ENCODE measurements at regions not wholly inside any gene's neighbourhood (a gene's known extent, or its start where the extent isn't known, plus 50 kb on each side); places are given as distances from the start of the nearest gene placed in this dataset.
"Not testable (repeated sequence)": the region's sequence is repeated elsewhere in the genome, so short reads cannot be mapped to it uniquely, and the experiment has no call there.

DNA sequence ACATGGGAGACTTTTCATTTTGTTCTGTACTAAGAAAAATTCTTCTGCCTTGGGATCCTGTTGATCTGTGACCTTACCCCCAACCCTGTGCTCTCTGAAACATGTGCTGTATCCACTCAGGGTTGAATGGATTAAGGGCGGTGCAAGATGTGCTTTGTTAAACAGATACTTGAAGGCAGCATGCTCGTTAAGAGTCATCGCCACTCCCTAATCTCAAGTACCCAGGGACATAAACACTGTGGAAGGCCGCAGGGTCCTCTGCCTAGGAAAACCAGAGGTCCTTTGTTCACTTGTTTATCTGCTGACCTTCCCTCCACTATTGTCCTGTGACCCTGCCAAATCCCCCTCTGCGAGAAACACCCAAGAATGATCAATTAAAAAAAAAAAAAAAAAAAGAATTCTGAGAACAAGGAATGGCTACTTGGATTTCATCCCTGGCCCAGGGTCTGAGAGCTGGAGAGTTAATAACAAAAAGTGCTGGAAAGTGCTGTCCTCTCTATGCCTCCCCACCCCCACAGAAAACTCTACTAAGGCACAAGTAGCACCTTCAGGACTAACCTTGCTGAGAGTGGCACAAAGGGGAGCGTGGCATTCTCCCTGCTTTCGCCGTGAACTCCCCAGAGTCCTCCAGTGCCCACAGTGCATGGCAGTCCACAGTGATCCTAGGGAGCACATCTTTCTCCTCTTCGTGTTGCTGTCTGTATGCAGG lies 297.1 kb downstream of the SIPA1L2 start:
- H4K91ac ChIP-seq (ENCODE audit: low read length); H3K9me3 ChIP-seq (ENCODE audit: control insufficient read depth, low read length); H3K23ac ChIP-seq (ENCODE audit: low read length in 2 of 2); H2BK12ac ChIP-seq (ENCODE audit: low read length in 2 of 2); H3K79me1 ChIP-seq (replicated peaks; ENCODE audit: low read length, poor library complexity, severe bottlenecking); H2BK15ac ChIP-seq (ENCODE audit: low read depth, poor library complexity, severe bottlenecking); H3K36me3 ChIP-seq (ENCODE audit: control insufficient read depth in 1 of 2, insufficient read depth in 2 of 2, low read depth in 1 of 2, low read length in 2 of 2); H3K18ac ChIP-seq (ENCODE audit: low read depth in 1 of 2, low read length in 2 of 2); H3K4me2 ChIP-seq (ENCODE audit: low read length, poor library complexity, severe bottlenecking); H3K4me3 ChIP-seq (ENCODE audit: insufficient read depth in 1 of 2, low read depth in 1 of 2, low read length in 2 of 2); H2BK5ac ChIP-seq (ENCODE audit: low read depth, low read length, poor library complexity, severe bottlenecking); H2BK120ac ChIP-seq (ENCODE audit: low read depth, low read length); DNase-seq; H2AK5ac ChIP-seq (ENCODE audit: low read length, severe bottlenecking); H3K14ac ChIP-seq (ENCODE audit: low read length in 2 of 2); H2AFZ ChIP-seq (ENCODE audit: low read depth, low read length); H3K9ac ChIP-seq (ENCODE audit: low read length); H4K8ac ChIP-seq (ENCODE audit: low read length); H3K4ac ChIP-seq (ENCODE audit: low read depth in 1 of 2, low read length in 2 of 2); H3K27ac ChIP-seq (ENCODE audit: low read length, poor library complexity, severe bottlenecking); H3K4me1 ChIP-seq (ENCODE audit: control insufficient read depth, insufficient read depth, low read depth, low read length): not testable (repeated sequence)
- 85% methylated on average over 7 of the region's 9 CpGs for WGBS
- H3K27me3 ChIP-seq (ENCODE audit: control insufficient read depth in 1 of 2, insufficient read depth in 1 of 2, low read length in 2 of 2) = peaks cover 0 to 13% of the 10 kb centered on the region in 2 experiments

- Histone ChIP-seq H3K79me1 (replicated peaks; ENCODE audit: low read length, poor library complexity, severe bottlenecking) (no peaks in the 10 kb centered on the region), H3K4me2 (ENCODE audit: low read length, poor library complexity, severe bottlenecking) (no peak overlapping the region), H2BK12ac (ENCODE audit: low read length in 2 of 2) (no peak overlapping the region), H3K14ac (ENCODE audit: low read length in 2 of 2) (no peak overlapping the region), H2AK5ac (ENCODE audit: low read length, severe bottlenecking) (no peak overlapping the region), H2BK15ac (ENCODE audit: low read depth, poor library complexity, severe bottlenecking) (no peak overlapping the region), H3K36me3 (ENCODE audit: control insufficient read depth in 1 of 2, insufficient read depth in 2 of 2, low read depth in 1 of 2, low read length in 2 of 2) (no peaks in the 10 kb centered on the region), H2BK5ac (ENCODE audit: low read depth, low read length, poor library complexity, severe bottlenecking) (no peak overlapping the region), H3K27me3 (ENCODE audit: control insufficient read depth in 1 of 2, insufficient read depth in 1 of 2, low read length in 2 of 2) (peaks cover 0 to 4% of the 10 kb centered on the region in 2 experiments), H3K23ac (ENCODE audit: low read length in 2 of 2) (no peak overlapping the region), H2BK120ac (ENCODE audit: low read depth, low read length) (no peak overlapping the region), H4K91ac (ENCODE audit: low read length) (no peak overlapping the region), H3K4me1 (ENCODE audit: control insufficient read depth, insufficient read depth, low read depth, low read length) (peaks cover 3% of the 10 kb centered on the region), H3K4ac (ENCODE audit: low read depth in 1 of 2, low read length in 2 of 2) (no peak overlapping the region), H3K9ac (ENCODE audit: low read length) (no peak overlapping the region), H3K27ac (ENCODE audit: low read length, poor library complexity, severe bottlenecking) (no peak overlapping the region), H3K4me3 (ENCODE audit: insufficient read depth in 1 of 2, low read depth in 1 of 2, low read length in 2 of 2) (no peak overlapping the region), H3K9me3 (ENCODE audit: control insufficient read depth, low read length) (no peaks in the 10 kb centered on the region), H4K8ac (ENCODE audit: low read length) (no peak overlapping the region), H3K18ac (ENCODE audit: low read depth in 1 of 2, low read length in 2 of 2) (no peak overlapping the region), H2AFZ (ENCODE audit: low read depth, low read length) (no peak overlapping the region)
- no peak for DNase-seq
- 96% methylated on average over 10 of the region's 10 CpGs for WGBS
Observed at GRCh38 chr1:232329103-232329813, 300.7 kb downstream of the SIPA1L2 start.

- H3K18ac ChIP-seq (ENCODE audit: low read depth in 1 of 2, low read length in 2 of 2) = no peak overlapping the region
- H3K4me3 ChIP-seq (ENCODE audit: insufficient read depth in 1 of 2, low read depth in 1 of 2, low read length in 2 of 2) = no peak overlapping the region
- peaks cover 0 to 4% of the 10 kb centered on the region in 2 experiments for H3K27me3 ChIP-seq (ENCODE audit: control insufficient read depth in 1 of 2, insufficient read depth in 1 of 2, low read length in 2 of 2)
- H3K79me1 ChIP-seq (replicated peaks; ENCODE audit: low read length, poor library complexity, severe bottlenecking) = no peaks in the 10 kb centered on the region
- no peak overlapping the region for H2BK15ac ChIP-seq (ENCODE audit: low read depth, poor library complexity, severe bottlenecking)
- peak; percentile 82 for DNase-seq
- no peak overlapping the region for H2BK120ac ChIP-seq (ENCODE audit: low read depth, low read length)
- H3K14ac ChIP-seq (ENCODE audit: low read length in 2 of 2) = no peak overlapping the region
- no peak overlapping the region for H2AK5ac ChIP-seq (ENCODE audit: low read length, severe bottlenecking)
- no peak overlapping the region for H4K91ac ChIP-seq (ENCODE audit: low read length)
- H2BK5ac ChIP-seq (ENCODE audit: low read depth, low read length, poor library complexity, severe bottlenecking) = no peak overlapping the region
- no peak overlapping the region for H3K23ac ChIP-seq (ENCODE audit: low read length in 2 of 2)
- H3K9ac ChIP-seq (ENCODE audit: low read length) = no peak overlapping the region
- no peaks in the 10 kb centered on the region for H3K9me3 ChIP-seq (ENCODE audit: control insufficient read depth, low read length)
- H3K4ac ChIP-seq (ENCODE audit: low read depth in 1 of 2, low read length in 2 of 2) = no peak overlapping the region
- no peak overlapping the region for H3K4me2 ChIP-seq (ENCODE audit: low read length, poor library complexity, severe bottlenecking)
- 39% methylated on average over 4 of the region's 4 CpGs for WGBS
- no peak overlapping the region for H2BK12ac ChIP-seq (ENCODE audit: low read length in 2 of 2)
- H3K27ac ChIP-seq (ENCODE audit: low read length, poor library complexity, severe bottlenecking) = no peak overlapping the region
- H3K4me1 ChIP-seq (ENCODE audit: control insufficient read depth, insufficient read depth, low read depth, low read length) = peaks cover 3% of the 10 kb centered on the region
- no peak overlapping the region for H2AFZ ChIP-seq (ENCODE audit: low read depth, low read length)
- no peaks in the 10 kb centered on the region for H3K36me3 ChIP-seq (ENCODE audit: control insufficient read depth in 1 of 2, insufficient read depth in 2 of 2, low read depth in 1 of 2, low read length in 2 of 2)
- H4K8ac ChIP-seq (ENCODE audit: low read length) = no peak overlapping the region
Observed at GRCh38 chr1:232328486-232329102, 301.3 kb downstream of the SIPA1L2 start.

GRCh38 chr1:232327899-232328298 lies 302.0 kb downstream of the SIPA1L2 start:
- Histone ChIP-seq H3K36me3 (ENCODE audit: control insufficient read depth in 1 of 2, insufficient read depth in 2 of 2, low read depth in 1 of 2, low read length in 2 of 2) (no peaks in the 10 kb centered on the region), H2BK15ac (ENCODE audit: low read depth, poor library complexity, severe bottlenecking) (no peak overlapping the region), H4K8ac (ENCODE audit: low read length) (no peak overlapping the region), H2BK12ac (ENCODE audit: low read length in 2 of 2) (no peak overlapping the region), H3K79me1 (replicated peaks; ENCODE audit: low read length, poor library complexity, severe bottlenecking) (no peaks in the 10 kb centered on the region), H3K23ac (ENCODE audit: low read length in 2 of 2) (no peak overlapping the region), H3K9ac (ENCODE audit: low read length) (no peak overlapping the region), H3K4me3 (ENCODE audit: insufficient read depth in 1 of 2, low read depth in 1 of 2, low read length in 2 of 2) (no peak overlapping the region), H3K27me3 (ENCODE audit: control insufficient read depth in 1 of 2, insufficient read depth in 1 of 2, low read length in 2 of 2) (no peaks in the 10 kb centered on the region), H3K4ac (ENCODE audit: low read depth in 1 of 2, low read length in 2 of 2) (no peak overlapping the region), H3K4me2 (ENCODE audit: low read length, poor library complexity, severe bottlenecking) (no peak overlapping the region), H2BK120ac (ENCODE audit: low read depth, low read length) (no peak overlapping the region), H3K9me3 (ENCODE audit: control insufficient read depth, low read length) (no peaks in the 10 kb centered on the region), H3K27ac (ENCODE audit: low read length, poor library complexity, severe bottlenecking) (no peak overlapping the region), H3K4me1 (ENCODE audit: control insufficient read depth, insufficient read depth, low read depth, low read length) (peaks cover 1% of the 10 kb centered on the region), H4K91ac (ENCODE audit: low read length) (no peak overlapping the region), H3K18ac (ENCODE audit: low read depth in 1 of 2, low read length in 2 of 2) (no peak overlapping the region), H3K14ac (ENCODE audit: low read length in 2 of 2) (no peak overlapping the region), H2BK5ac (ENCODE audit: low read depth, low read length, poor library complexity, severe bottlenecking) (no peak overlapping the region), H2AFZ (ENCODE audit: low read depth, low read length) (no peak overlapping the region), H2AK5ac (ENCODE audit: low read length, severe bottlenecking) (no peak overlapping the region)
- 76% methylated on average over 4 of the region's 5 CpGs for WGBS
- no peak for DNase-seq

Measured in mesenchymal stem cell (in vitro differentiated cells and primary cell).